HG03175 (cell line): ENCODE measurements at regions not wholly inside any gene's neighbourhood (a gene's known extent, or its start where the extent isn't known, plus 50 kb on each side); places are given as distances from the start of the nearest gene placed in this dataset.
A peak's percentile ranks its signal among the peaks of the same experiment; 100 is the strongest.

ENCODE experiments used
- ATAC-seq: cut with Tn5 transposase; IDR thresholded peaks from one replicate; pipeline ENCODE4 v1.9.1; 2021; ENCODE audit warnings: mild to moderate bottlenecking, moderate library complexity; ENCODE audit not compliant: unreplicated experiment

DNA sequence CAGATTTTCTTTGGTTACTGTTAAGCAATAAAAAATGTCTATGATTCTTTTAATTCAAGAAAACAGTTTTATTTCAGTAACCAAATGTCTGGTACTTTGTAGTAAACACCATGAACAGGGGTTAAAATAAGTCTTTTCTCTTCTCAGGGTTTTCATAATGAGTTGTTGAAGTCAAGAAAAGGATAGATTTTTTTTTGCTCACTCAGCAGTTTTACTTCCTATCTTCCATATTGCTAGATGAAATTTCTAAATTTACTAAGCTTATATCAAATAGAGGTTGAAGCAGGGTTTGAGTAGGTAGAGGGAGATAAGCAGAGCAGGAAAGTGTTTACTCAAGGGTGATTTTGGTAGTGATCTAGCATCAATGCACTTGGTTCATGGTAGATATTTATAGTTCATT, 1031.3 kb downstream of the C4orf33 start:
- no peak for ATAC-seq

DNA sequence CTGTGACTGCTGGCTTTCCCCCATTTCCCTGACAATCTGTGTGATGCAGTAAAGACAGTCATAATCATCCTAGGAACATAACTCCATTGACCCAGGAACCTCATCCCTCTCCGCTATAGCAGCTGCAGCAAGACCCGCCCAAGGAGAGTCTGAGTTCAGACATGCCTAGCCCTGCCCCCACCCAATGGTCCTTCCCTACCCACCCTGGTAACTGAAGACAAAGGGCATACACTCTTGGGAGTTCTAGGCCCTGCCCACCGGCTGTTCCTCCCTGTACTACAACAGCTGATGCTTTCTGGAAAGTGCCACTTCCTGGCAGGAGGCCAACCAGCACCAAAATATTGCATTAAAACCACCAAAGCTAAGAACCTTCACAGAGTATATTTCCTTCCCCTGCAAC, 1035.6 kb downstream of the C4orf33 start:
- no peak for ATAC-seq

DNA sequence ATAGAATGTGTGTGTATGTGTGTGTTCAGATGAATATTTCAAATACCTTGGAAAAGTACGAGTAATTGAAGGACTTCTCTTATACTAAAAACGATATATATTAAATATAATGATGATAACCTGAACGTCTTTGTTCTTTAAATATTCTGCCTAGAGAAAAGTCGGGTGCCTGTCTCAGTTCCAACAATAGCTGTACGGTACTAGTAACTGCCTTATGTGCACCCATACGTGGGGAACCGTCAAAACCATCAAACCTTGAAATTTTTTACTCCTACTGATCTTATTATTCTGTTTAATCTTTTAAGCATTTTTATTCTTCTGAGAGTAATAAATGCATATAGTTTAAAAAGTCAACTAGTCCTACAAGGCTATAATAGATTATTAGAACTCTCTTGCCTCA, 1045.7 kb downstream of the C4orf33 start:
- ATAC-seq: no peak

DNA sequence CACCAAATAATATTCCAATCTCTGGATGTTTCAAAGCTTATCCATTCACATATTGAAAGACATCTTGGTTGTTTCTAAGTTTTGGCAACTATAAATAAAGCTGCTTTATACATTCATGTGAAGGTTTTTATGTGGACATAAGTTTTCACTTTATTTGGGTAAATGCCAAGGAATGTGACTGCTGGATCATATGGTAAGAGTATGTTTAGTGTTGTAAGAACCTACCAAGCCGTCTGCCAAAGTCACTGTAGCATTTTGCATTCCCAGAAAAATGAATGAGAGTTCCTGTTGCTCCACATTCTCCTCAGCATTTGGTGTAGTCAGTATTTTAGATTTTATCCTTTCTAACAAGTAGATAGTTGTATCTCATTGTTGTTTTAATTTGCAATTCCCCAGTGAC, 1047.7 kb downstream of the C4orf33 start:
- ATAC-seq: no peak

DNA sequence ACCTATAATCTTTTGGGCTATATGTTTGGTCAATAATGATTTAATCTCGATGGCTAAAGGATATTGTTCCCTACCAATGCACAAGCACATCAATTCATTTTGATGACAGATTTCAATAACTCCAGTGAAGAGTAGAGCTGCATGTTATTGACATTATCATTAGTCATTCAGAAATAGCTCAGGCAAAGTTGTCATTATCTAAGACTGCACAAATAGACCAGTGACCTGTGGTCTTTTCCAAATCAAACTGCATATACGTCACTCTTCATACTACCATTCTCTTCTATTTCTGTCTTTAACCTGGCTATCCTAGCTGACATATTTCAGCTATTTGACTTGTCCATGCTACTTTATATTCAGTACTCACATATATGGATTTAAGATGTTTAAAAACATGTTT, 1050.8 kb downstream of the C4orf33 start:
- no peak for ATAC-seq

DNA sequence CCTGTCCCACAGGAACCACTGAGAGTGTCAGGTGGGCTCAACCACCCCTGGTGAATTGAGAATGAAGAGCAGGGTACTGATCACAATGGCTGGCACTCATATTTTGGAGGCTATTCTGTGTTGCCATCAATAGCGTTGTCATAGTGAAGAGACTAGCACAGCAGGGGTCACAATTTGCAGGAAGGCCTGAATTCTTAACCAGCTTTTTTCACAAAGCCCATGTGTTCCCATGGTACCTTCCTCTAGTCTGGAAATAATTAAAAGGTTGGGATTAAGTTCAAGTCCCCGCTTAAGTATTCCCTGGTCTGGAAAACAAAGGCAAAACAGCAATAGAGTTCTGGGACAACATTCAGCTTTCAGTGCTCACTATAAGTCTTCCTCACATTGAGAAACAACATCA, 1051.7 kb downstream of the C4orf33 start:
- no peak for ATAC-seq

DNA sequence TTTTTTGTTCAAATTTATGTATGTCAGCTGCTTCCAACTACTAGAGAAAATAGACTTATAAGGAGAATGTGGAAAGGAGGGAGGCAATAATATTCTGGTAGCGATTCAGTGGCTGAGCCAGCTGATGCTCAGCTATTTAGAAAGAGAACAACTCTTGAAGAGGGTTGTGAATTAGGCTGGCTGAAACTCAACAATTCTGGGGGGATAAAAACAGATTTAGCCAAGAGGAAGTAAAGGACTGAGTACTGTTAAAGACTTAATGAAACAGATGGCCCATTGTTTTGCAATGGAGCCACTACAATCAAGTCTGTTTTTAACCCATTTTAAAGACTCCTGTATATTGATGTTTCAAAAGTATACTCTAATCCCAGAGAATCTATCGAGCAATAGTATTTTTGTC, 1058.9 kb downstream of the C4orf33 start:
- ATAC-seq: no peak

GRCh38 chr4:130163701-130164100, 1067.7 kb downstream of the C4orf33 start:
- no peak for ATAC-seq

DNA sequence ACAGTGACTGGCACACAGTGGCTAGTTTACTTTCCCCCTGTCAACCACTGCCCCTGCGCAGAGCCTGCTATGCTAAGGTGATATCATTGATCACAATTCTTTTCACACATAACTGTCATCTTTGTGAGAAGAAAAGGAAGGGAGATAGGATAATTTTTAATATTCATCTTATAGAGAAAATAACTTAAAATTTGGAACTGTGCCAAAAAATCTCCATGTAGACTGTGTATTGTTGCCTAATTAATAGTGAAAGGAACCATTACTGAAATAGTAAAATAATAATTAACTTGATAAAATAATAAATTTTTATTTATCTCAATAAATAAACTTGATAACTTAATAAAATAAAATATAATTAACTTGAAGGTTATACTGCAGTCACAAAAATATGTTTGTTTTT, 1069.4 kb downstream of the C4orf33 start:
- ATAC-seq: no peak

- ATAC-seq: no peak
Measured at GRCh38 chr4:130172156-130172555, 1076.2 kb downstream of the C4orf33 start.

- no peak for ATAC-seq
Measured at GRCh38 chr4:130178106-130178505, 1082.2 kb downstream of the C4orf33 start.

- no peak for ATAC-seq
Measured at GRCh38 chr4:130183096-130183495, 1087.1 kb downstream of the C4orf33 start.

DNA sequence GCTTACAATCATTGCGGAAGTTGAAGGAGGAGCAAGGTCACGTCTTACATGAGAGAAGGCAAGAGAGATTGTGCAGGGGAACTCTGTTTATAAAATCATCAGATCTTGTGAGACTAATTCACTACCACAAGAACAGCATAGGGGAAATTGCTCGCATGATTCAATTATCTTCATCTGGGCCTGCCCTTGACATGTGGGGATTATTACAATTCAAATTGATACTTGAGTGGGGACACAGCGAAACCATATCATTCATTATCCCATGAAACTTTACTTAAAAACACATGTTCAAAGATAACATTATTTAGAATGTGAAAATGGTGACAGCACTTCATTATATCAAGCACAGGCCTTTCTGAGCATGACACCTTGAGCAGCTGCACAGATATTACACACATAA, 1087.8 kb downstream of the C4orf33 start:
- ATAC-seq: no peak

DNA sequence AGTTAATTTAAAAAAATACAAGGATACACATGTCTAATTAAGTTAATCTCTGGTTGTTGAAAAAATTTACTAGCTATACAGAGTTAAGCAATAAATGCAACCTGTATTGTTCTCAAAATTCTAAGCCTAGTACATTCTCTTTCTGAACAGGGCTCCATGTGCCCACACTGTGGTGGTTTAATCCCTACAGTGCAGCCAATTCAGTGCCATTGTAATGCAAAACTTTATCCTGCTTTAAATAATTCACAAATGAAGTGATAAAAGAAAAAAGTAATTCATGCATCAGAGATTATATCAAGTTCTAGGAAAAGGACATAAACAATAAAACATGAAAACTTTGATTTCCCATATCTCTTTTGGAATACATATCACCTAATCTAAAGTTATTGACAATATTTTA, 1089.2 kb downstream of the C4orf33 start:
- ATAC-seq: no peak

DNA sequence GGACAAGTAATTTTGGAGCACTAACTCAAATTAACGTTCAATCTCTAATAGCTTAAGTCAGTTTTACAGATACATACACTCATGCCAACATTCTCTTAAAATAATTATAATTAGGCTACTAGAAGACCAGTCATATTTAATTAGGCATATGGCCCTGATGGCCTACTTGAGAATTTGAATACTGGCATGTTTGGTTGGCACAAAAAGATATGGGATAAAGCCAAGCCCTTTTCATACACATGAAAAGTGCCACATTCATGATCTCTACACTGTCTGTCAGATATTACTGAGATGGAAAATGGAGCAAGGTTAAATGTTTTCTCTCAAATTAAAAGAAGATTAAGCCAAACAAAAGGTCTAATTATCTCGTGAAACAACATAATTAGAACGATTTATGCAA, 1091.0 kb downstream of the C4orf33 start:
- no peak for ATAC-seq

GRCh38 chr4:130187587-130187986, 1091.6 kb downstream of the C4orf33 start:
- ATAC-seq: no peak

- no peak for ATAC-seq
Measured at GRCh38 chr4:130192787-130193186, 1096.8 kb downstream of the C4orf33 start.

- ATAC-seq: no peak
Measured at GRCh38 chr4:130197946-130198345, 1102.0 kb downstream of the C4orf33 start.

GRCh38 chr4:130203571-130203970, 1107.6 kb downstream of the C4orf33 start:
- no peak for ATAC-seq

DNA sequence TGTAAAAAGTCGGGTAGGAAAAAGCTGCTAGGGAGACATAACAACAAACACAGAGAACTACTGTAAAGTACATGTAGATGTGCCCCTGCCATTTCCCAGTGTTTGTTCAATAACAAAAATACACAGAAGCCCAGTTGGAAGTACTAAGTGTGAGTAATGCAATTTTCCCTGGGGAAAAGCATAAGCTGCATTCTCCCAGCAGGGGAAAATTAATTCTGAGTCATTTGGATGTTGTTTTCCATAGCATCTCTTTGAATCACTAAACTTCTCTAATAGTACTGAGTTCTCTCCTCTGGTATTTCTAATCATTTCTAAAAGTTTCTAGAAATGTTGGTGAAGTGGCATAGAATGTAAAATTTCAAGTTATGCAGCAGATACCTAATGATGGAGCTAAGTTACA, 1114.9 kb downstream of the C4orf33 start:
- ATAC-seq: no peak

GRCh38 chr4:130214268-130214667, 1118.3 kb downstream of the C4orf33 start:
- no peak for ATAC-seq

DNA sequence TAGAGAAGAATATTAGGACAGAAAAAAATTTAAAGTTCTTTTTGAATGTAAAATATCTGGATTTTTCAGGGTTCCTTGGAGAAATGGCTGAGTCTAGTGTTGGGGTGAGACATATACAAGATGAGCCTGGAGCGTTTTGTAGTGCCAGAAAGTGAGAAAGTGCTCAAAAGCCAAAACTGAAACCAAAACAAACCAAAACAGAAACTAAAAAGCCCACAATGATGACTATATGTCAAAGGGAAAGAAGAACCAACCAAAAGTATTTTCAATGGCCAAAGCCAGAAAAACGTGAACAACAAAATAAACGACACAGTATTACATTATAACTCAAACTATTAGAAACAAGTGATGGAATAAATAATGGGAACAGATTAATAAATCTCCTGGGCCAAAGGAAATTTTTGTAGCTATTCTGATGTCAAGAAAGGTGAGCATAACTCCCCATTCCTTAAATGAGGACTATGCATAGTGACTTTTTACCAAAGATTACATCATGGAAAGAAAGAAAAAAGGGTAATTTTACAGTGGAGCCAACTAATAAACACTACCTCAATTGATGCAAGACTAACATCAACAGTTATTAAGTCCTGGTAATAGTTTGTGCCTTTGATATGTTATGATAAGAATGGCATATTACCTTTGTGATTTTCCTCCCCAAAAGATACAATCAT, 1137.6 kb downstream of the C4orf33 start:
- peak; percentile 99 for ATAC-seq

DNA sequence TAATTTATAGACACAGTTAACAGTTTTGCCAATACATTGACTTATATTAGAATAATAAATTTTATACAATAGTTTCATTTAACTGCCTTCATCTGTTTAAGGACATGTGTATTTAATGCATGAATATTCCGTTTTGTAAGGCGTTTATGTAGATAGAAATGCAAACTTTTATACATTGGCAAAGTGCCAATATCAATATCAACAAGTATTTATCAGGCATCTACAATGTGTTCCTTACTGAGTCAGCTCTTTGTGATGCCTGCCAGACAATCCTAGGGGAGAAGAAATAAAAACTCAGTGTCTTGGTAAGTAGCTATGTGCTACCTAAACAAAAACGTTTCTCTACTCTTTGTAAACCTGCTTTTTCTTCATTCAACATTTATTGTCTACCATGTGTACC, 1142.2 kb downstream of the C4orf33 start:
- no peak for ATAC-seq
